Activated naive CD4-positive, alpha-beta T cell treated with anti-CD3 and anti-CD28 coated beads, Interleukin-2, amount 50 U/mL, for 24 hours (primary cell): ENCODE measurements at regions not wholly inside any gene's neighbourhood (a gene's known extent, or its start where the extent isn't known, plus 50 kb on each side); places are given as distances from the start of the nearest gene placed in this dataset.
"Not testable (repeated sequence)": the region's sequence is repeated elsewhere in the genome, so short reads cannot be mapped to it uniquely, and the experiment has no call there.

Experiments used
- H3K27ac Mint-ChIP-seq: one replicate; pipeline ENCODE4 v1.8.0; 2021; ENCODE audit warnings: mild to moderate bottlenecking, mixed read lengths
- H3K27me3 Mint-ChIP-seq: one replicate; pipeline ENCODE4 v1.8.0; 2021; ENCODE audit warnings: mixed read lengths
- H3K36me3 Mint-ChIP-seq: one replicate; pipeline ENCODE4 v1.8.0; 2021; ENCODE audit warnings: mixed read lengths
- H3K4me1 Mint-ChIP-seq: one replicate; pipeline ENCODE4 v1.8.0; 2021; ENCODE audit warnings: mixed read lengths
- H3K4me3 Mint-ChIP-seq: one replicate; pipeline ENCODE4 v1.8.0; 2021; ENCODE audit warnings: mild to moderate bottlenecking, mixed read lengths
- H3K9me3 Mint-ChIP-seq: one replicate; pipeline ENCODE4 v1.8.0; 2021; ENCODE audit warnings: mixed read lengths

DNA sequence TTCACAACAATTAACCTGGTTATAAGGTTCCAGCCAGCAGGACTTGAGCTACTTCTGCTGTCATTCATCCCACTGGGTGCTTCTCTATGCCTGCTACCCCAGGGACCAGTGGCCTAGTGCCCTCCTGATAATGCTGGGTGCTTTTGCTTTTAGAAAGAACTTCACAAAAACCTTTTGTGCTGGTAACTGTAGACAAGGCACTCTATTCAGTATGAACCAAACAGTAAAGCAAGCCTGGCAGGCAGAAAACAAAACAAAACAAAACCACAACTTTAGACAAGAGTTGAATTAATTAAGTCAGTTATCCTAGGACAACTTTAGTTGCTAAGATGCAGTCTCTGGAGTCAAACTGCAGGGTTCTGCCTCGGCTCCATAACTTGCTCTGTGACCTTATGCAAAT, 61.9 kb upstream of the ADGRL2 start:
- H3K4me3 Mint-ChIP-seq = no peak overlapping the region
- H3K36me3 Mint-ChIP-seq = no peaks in the 10 kb centered on the region
- no peaks in the 10 kb centered on the region for H3K4me1 Mint-ChIP-seq
- H3K9me3 Mint-ChIP-seq = peaks cover 5% of the 10 kb centered on the region
- H3K27me3 Mint-ChIP-seq = no peaks in the 10 kb centered on the region
- no peak overlapping the region for H3K27ac Mint-ChIP-seq

GRCh38 chr1:81733480-81733879, 67.3 kb upstream of the ADGRL2 start:
- Mint-ChIP-seq H3K4me1 (no peaks in the 10 kb centered on the region), H3K4me3 (no peak overlapping the region), H3K27me3 (no peaks in the 10 kb centered on the region), H3K27ac (no peak overlapping the region), H3K36me3 (no peaks in the 10 kb centered on the region), H3K9me3 (peaks cover 5% of the 10 kb centered on the region)

DNA sequence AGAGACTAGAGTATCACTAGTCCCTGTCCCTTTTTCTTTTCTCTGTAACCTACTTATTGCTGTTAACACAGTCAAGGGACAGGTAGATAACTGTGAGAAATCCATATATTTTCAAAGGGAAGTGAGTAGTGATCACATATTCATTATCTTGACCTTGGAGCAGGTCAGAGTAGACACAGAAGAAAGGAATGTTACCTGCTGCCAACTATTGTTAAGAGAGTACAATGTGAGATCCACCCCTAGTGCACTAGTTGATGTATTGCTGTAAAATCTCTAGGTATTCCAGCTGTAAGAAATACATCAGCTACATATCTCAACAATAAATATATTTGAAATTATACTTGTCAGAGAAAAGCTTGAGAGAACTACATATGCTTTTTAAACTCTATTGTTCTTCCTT, 68.7 kb upstream of the ADGRL2 start:
- Mint-ChIP-seq H3K4me1 (no peaks in the 10 kb centered on the region), H3K4me3 (no peak overlapping the region), H3K36me3 (no peaks in the 10 kb centered on the region), H3K27ac (no peak overlapping the region), H3K27me3 (no peaks in the 10 kb centered on the region), H3K9me3 (peaks cover 2% of the 10 kb centered on the region)

DNA sequence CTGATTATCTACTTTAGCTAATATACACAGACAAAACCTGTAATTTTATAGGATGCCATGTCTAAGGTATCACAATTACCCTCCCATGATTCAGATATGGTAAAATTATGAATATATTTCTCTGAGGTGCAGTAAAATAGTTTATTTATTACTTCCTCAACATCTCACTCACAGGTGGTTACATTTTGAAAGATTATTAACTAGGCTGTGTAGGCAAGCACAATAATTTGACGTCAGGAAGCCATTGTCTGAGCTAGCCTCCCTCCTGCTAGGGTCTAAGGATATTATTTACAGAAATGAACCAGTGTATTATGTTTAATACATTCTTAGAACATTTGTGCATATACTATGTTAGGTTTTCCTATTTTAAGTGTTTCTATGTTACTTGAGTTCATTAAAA, 69.9 kb upstream of the ADGRL2 start:
- H3K27me3 Mint-ChIP-seq = no peaks in the 10 kb centered on the region
- H3K4me1 Mint-ChIP-seq = no peaks in the 10 kb centered on the region
- no peaks in the 10 kb centered on the region for H3K9me3 Mint-ChIP-seq
- H3K27ac Mint-ChIP-seq = no peak overlapping the region
- H3K36me3 Mint-ChIP-seq = no peaks in the 10 kb centered on the region
- H3K4me3 Mint-ChIP-seq = no peak overlapping the region

- not testable (repeated sequence) for H3K4me3 Mint-ChIP-seq, H3K27me3 Mint-ChIP-seq, H3K36me3 Mint-ChIP-seq, H3K27ac Mint-ChIP-seq, H3K4me1 Mint-ChIP-seq, H3K9me3 Mint-ChIP-seq
These were observed 70.4 kb upstream of the ADGRL2 start for GRCh38 chr1:81730299-81730698.

DNA sequence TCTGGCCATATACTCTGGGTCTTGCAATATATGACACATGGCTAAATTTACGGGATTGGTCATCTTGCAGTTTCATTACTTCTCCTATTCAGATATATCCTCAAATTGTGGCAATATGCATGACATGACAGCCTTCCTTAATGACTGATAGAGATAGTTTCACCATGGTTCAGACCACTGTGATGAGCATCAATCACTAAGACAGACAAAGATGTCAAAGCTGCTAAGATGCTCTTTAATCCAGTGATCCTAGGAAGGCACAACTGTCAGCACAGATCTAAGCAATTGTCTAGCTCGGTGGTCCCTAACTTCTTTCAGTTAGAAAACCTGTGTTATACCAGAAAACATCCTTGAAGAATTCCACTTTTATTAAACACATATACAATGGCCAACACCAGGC, 70.9 kb upstream of the ADGRL2 start:
- Mint-ChIP-seq H3K4me3 (no peak overlapping the region), H3K36me3 (no peaks in the 10 kb centered on the region), H3K27ac (no peak overlapping the region), H3K9me3 (no peaks in the 10 kb centered on the region), H3K27me3 (no peaks in the 10 kb centered on the region), H3K4me1 (no peaks in the 10 kb centered on the region)

GRCh38 chr1:81729239-81729638, 71.5 kb upstream of the ADGRL2 start:
- H3K9me3 Mint-ChIP-seq = no peaks in the 10 kb centered on the region
- H3K27ac Mint-ChIP-seq = no peak overlapping the region
- H3K4me3 Mint-ChIP-seq = no peak overlapping the region
- H3K27me3 Mint-ChIP-seq = no peaks in the 10 kb centered on the region
- H3K4me1 Mint-ChIP-seq = no peaks in the 10 kb centered on the region
- no peaks in the 10 kb centered on the region for H3K36me3 Mint-ChIP-seq

GRCh38 chr1:81725823-81726222, 74.9 kb upstream of the ADGRL2 start:
- Mint-ChIP-seq H3K36me3 (no peaks in the 10 kb centered on the region), H3K9me3 (no peaks in the 10 kb centered on the region), H3K27me3 (no peaks in the 10 kb centered on the region), H3K4me3 (no peak overlapping the region), H3K27ac (no peak overlapping the region), H3K4me1 (no peaks in the 10 kb centered on the region)

- H3K4me1 Mint-ChIP-seq = not testable (repeated sequence)
These were observed 78.0 kb upstream of the ADGRL2 start for GRCh38 chr1:81722631-81723328.

DNA sequence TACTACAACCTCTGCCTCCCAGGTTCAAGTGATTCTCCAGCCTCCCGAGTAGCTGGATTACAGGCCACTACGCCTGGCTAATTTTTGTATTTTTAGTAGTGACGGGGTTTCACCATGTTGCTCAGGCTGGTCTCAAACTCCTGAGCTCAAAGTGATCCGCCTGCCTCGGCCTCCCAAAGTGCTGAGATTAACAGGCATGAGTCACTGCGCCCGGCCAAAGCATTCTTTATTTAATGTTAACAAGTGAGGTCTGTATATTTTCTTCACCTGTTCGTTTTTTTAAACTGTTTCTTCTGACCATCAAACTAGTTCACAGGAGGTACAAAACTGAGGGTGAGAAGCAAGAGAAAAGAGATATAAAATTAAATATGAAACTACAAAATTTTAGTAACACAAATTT, 80.5 kb upstream of the ADGRL2 start:
- H3K4me1 Mint-ChIP-seq, H3K27ac Mint-ChIP-seq, H3K36me3 Mint-ChIP-seq, H3K27me3 Mint-ChIP-seq, H3K9me3 Mint-ChIP-seq, H3K4me3 Mint-ChIP-seq: not testable (repeated sequence)

More at GRCh38 chr1:81722631-81723328, 78.0 kb upstream of the ADGRL2 start:
- not testable (repeated sequence) for H3K9me3 Mint-ChIP-seq, H3K36me3 Mint-ChIP-seq, H3K27me3 Mint-ChIP-seq, H3K4me3 Mint-ChIP-seq, H3K27ac Mint-ChIP-seq

- no peaks in the 10 kb centered on the region for H3K4me1 Mint-ChIP-seq
- no peaks in the 10 kb centered on the region for H3K9me3 Mint-ChIP-seq
- no peaks in the 10 kb centered on the region for H3K36me3 Mint-ChIP-seq
- no peak overlapping the region for H3K4me3 Mint-ChIP-seq
- H3K27ac Mint-ChIP-seq = no peak overlapping the region
- H3K27me3 Mint-ChIP-seq = no peaks in the 10 kb centered on the region
These were observed 83.5 kb upstream of the ADGRL2 start for GRCh38 chr1:81717230-81717629.

- Mint-ChIP-seq H3K9me3 (no peaks in the 10 kb centered on the region), H3K27ac (no peak overlapping the region), H3K27me3 (no peaks in the 10 kb centered on the region), H3K4me1 (no peaks in the 10 kb centered on the region), H3K4me3 (no peak overlapping the region), H3K36me3 (no peaks in the 10 kb centered on the region)
These were observed 85.3 kb upstream of the ADGRL2 start for GRCh38 chr1:81715391-81715790.

DNA sequence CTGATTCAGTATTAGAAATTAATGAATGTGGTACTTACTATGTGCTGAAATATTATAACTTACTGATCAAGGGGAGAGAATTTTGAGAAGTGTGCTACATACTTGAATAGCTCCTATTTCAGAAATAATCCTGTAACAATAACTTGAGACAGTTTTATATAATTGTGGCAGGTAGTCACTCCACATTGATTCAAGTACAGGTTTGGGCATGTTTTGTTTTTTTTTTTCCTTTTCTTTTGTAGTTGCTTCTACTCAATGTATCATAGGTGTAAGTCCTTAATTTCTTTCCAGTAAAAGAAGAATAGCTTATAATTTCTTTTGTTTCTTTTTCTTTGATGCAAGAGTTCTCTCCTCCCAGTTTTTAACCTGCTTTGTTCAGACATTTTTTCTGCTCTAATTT, 86.1 kb upstream of the ADGRL2 start:
- no peaks in the 10 kb centered on the region for H3K4me1 Mint-ChIP-seq
- H3K4me3 Mint-ChIP-seq = no peak overlapping the region
- H3K27ac Mint-ChIP-seq = no peak overlapping the region
- no peaks in the 10 kb centered on the region for H3K9me3 Mint-ChIP-seq
- no peaks in the 10 kb centered on the region for H3K27me3 Mint-ChIP-seq
- H3K36me3 Mint-ChIP-seq = no peaks in the 10 kb centered on the region

GRCh38 chr1:81712425-81712824, 88.3 kb upstream of the ADGRL2 start:
- Mint-ChIP-seq H3K36me3 (no peaks in the 10 kb centered on the region), H3K27me3 (no peaks in the 10 kb centered on the region), H3K4me1 (no peaks in the 10 kb centered on the region), H3K4me3 (no peak overlapping the region), H3K9me3 (no peaks in the 10 kb centered on the region), H3K27ac (no peak overlapping the region)

DNA sequence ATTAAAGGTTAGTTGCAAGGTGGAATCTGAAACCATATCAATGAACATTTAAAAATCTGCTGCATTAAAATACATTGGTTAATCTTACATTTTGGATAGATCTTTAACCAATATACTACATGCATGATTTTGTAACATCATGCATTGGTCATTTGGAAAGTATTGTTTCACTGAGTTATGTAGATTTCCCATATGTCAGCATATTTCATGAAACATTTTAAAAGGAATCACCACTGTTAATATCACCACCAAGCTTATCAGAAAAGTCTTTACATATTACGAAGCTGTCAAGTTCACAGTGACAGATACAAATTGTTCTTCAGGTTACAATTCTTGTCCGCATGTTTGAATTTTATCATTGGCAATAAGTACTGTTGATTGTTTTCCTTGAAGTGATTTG, 89.9 kb upstream of the ADGRL2 start:
- Mint-ChIP-seq H3K9me3 (no peaks in the 10 kb centered on the region), H3K27me3 (no peaks in the 10 kb centered on the region), H3K4me3 (no peak overlapping the region), H3K36me3 (no peaks in the 10 kb centered on the region), H3K27ac (no peak overlapping the region), H3K4me1 (no peaks in the 10 kb centered on the region)

DNA sequence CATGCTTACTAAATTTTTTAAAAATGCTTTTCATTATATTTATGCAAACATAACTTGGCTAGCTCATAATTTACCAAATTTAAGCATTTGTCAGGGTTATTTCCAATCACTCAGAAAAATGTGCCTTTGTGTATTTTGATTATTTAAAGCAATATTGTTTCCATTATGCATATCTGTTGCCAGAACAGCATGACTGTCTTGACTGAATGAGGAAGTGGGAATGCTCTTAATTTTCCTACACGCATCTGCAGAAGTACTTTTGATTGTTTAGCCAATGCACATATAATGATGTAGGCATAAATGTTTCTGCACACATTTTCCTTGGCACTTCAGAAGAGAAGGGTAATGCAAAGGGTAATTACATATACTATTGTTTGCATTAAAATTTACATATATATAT, 92.5 kb upstream of the ADGRL2 start:
- Mint-ChIP-seq H3K36me3 (no peaks in the 10 kb centered on the region), H3K27me3 (no peaks in the 10 kb centered on the region), H3K4me1 (no peaks in the 10 kb centered on the region), H3K27ac (no peak overlapping the region), H3K4me3 (no peak overlapping the region), H3K9me3 (peaks cover 5% of the 10 kb centered on the region)

GRCh38 chr1:81706650-81707435, 93.9 kb upstream of the ADGRL2 start:
- Mint-ChIP-seq H3K27me3 (no peaks in the 10 kb centered on the region), H3K27ac (no peak overlapping the region), H3K36me3 (no peaks in the 10 kb centered on the region), H3K9me3 (peaks cover 5% of the 10 kb centered on the region), H3K4me3 (no peak overlapping the region), H3K4me1 (no peaks in the 10 kb centered on the region)
